Transverse colon (tissue), 4 donors: ENCODE measurements at regions not wholly inside any gene's neighbourhood (a gene's known extent, or its start where the extent isn't known, plus 50 kb on each side); places are given as distances from the start of the nearest gene placed in this dataset.

ENCODE experiments used
- EP300 ChIP-seq: sonication (generic); formaldehyde crosslinking; IDR thresholded peaks from one replicate; pipeline ENCODE4 v1.6.1; 2017; ENCODE audit warnings: antibody characterized with exemption, low read depth
- POLR2AphosphoS5 ChIP-seq, 3 donors: sonication (generic); formaldehyde crosslinking; IDR thresholded peaks; one replicate each; pipeline ENCODE4 v1.6.1; 2016; ENCODE audit warnings: antibody characterized with exemption in 3 of 3
- TF ChIP-seq, protein P1 (sequence below), 5 experiments: fragments of 200-600 bp in 3 of 5; fragments of 450-650 bp in 2 of 5; sonication (generic) in 3 of 5; IDR thresholded peaks; 1 replicate in 2 of 5; 2 replicates in 3 of 5; pipeline ENCODE4 v1.5.1; 2016 to 2017; ENCODE audit warnings: antibody characterized with exemption in 5 of 5, inconsistent platforms in 3 of 5, mild to moderate bottlenecking in 2 of 5, moderate library complexity in 1 of 5

DNA sequence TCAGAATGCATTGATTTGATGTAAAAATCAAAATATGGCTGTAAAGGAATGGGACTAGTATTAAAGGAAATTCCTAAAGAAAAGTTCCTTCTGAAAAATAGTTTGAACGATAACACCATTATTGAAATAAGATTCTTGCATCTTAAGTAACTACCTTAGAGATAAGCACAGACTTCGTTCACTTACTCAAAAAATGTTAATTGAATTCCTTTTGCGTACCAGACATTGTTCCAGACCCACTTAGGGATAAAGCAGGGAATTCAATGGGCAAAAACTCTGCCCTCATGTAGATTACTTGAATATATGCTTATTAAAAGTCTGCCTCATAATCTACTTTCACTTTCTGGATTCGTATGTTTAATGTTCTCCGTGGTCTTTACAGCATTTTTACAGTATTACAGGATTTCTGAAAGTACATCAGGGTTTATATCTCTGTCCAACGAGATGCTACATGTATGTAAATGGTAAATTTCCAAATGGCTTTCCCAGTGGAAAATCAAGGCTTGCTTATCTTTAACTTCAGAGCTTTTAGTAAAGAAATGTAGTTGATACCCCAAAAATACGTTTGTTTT lies 213.7 kb downstream of the GXYLT1 start:
- TF ChIP-seq, protein P1, sequence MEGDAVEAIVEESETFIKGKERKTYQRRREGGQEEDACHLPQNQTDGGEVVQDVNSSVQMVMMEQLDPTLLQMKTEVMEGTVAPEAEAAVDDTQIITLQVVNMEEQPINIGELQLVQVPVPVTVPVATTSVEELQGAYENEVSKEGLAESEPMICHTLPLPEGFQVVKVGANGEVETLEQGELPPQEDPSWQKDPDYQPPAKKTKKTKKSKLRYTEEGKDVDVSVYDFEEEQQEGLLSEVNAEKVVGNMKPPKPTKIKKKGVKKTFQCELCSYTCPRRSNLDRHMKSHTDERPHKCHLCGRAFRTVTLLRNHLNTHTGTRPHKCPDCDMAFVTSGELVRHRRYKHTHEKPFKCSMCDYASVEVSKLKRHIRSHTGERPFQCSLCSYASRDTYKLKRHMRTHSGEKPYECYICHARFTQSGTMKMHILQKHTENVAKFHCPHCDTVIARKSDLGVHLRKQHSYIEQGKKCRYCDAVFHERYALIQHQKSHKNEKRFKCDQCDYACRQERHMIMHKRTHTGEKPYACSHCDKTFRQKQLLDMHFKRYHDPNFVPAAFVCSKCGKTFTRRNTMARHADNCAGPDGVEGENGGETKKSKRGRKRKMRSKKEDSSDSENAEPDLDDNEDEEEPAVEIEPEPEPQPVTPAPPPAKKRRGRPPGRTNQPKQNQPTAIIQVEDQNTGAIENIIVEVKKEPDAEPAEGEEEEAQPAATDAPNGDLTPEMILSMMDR (IDR thresholded peaks at IDR 0.05) = no peak
- TF ChIP-seq POLR2AphosphoS5 (IDR thresholded peaks at IDR 0.05) (no peak), EP300 (no peak)
